Thyroid gland (tissue), 4 donors: ENCODE measurements at regions not wholly inside any gene's neighbourhood (a gene's known extent, or its start where the extent isn't known, plus 50 kb on each side); places are given as distances from the start of the nearest gene placed in this dataset.

Source experiments
- DNase-seq, 2 donors: peaks; one replicate each; pipeline ENCODE4 v3.0.0-alpha.2; 2019
- H3K27ac ChIP-seq, 3 donors: fragments of 200-600 bp; sonication (generic); 1 replicate in 2 of 3; 2 replicates in 1 of 3; pipeline ENCODE4 v1.5.1; 2016 to 2019; ENCODE audit warnings: mild to moderate bottlenecking in 1 of 3, moderate library complexity in 1 of 3
- H3K27me3 ChIP-seq: fragments of 200-600 bp; sonication (generic); one replicate; pipeline ENCODE4 v1.5.1; 2019
- H3K36me3 ChIP-seq, 2 donors: fragments of 200-600 bp; sonication (generic); one replicate each; pipeline ENCODE4 v1.5.1; 2016 to 2019
- H3K4me1 ChIP-seq, 2 donors: fragments of 200-600 bp; sonication (generic); one replicate each; pipeline ENCODE4 v1.5.1; 2017 to 2019
- H3K4me3 ChIP-seq, 3 donors: fragments of 200-600 bp; sonication (generic); replicated peaks in 1 of 3; 1 replicate in 2 of 3; 2 replicates in 1 of 3; pipeline ENCODE4 v1.5.1; 2016; ENCODE audit warnings: mild to moderate bottlenecking in 1 of 3
- H3K9me3 ChIP-seq: fragments of 200-600 bp; sonication (generic); one replicate; pipeline ENCODE4 v1.5.1; 2017
- POLR2A ChIP-seq, 2 donors: fragments of 450-650 bp; IDR thresholded peaks; one replicate each; pipeline ENCODE4 v1.6.1; 2017; ENCODE audit warnings: antibody characterized with exemption in 2 of 2, mild to moderate bottlenecking in 2 of 2, moderate library complexity in 1 of 2
- WGBS, 2 donors: methylation state at CpG; one replicate each; pipeline ENCODE4 v1.1.5; 2017; 5-methylcytosine and 5-hydroxymethylcytosine counted together
- intact Hi-C: fragments of 100-400 bp; cut with DNase I; formaldehyde crosslinking; loops from one replicate; pipeline ENCODE4 v1.15.1; 2023
- TF ChIP-seq, protein P1 (sequence below), 6 experiments: fragments of 200-600 bp in 3 of 6; fragments of 450-650 bp in 3 of 6; sonication (generic) in 3 of 6; IDR thresholded peaks; one replicate each; pipeline ENCODE4 v1.5.1; 2016 to 2019; ENCODE audit warnings: antibody characterized with exemption in 6 of 6, mild to moderate bottlenecking in 2 of 6, inconsistent platforms in 1 of 6, moderate library complexity in 1 of 6

DNA sequence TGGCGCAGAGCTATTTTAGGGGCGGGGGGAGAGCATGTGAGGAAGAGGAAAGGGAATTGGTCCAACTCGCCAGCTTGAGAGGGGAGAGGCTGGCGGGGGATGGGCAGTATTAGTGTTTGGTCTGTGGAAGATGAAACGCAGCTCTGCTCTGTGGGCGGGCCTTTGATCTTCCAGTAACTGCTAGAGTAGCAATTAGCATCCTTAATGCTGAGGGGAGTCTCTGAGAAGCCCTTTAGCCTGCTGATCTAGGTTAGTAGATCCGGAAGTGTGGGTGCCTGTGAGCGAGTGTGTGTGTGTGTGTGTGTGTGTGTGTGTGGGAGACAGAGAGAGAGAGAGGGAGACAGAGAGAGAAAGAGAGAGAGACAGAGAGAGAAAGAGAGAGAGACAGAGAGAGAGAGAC is 117.2 kb upstream of the BACH2 start:
- H3K4me1 ChIP-seq = no peaks in the 10 kb centered on the region
- H3K27ac ChIP-seq = no peak overlapping the region
- H3K27me3 ChIP-seq = no peaks in the 10 kb centered on the region
- intact Hi-C loops = no loop called here
- H3K9me3 ChIP-seq = no peaks in the 10 kb centered on the region
- TF ChIP-seq POLR2A (IDR thresholded peaks at IDR 0.05) = no peak
- TF ChIP-seq, protein P1, sequence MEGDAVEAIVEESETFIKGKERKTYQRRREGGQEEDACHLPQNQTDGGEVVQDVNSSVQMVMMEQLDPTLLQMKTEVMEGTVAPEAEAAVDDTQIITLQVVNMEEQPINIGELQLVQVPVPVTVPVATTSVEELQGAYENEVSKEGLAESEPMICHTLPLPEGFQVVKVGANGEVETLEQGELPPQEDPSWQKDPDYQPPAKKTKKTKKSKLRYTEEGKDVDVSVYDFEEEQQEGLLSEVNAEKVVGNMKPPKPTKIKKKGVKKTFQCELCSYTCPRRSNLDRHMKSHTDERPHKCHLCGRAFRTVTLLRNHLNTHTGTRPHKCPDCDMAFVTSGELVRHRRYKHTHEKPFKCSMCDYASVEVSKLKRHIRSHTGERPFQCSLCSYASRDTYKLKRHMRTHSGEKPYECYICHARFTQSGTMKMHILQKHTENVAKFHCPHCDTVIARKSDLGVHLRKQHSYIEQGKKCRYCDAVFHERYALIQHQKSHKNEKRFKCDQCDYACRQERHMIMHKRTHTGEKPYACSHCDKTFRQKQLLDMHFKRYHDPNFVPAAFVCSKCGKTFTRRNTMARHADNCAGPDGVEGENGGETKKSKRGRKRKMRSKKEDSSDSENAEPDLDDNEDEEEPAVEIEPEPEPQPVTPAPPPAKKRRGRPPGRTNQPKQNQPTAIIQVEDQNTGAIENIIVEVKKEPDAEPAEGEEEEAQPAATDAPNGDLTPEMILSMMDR (IDR thresholded peaks at IDR 0.05) = no peak
- peak; percentile 12 to 22 for DNase-seq
- no peaks in the 10 kb centered on the region for H3K36me3 ChIP-seq
- WGBS, 2 donors = 6 to 8% methylated on average over 8 of the region's 8 CpGs
- no peak overlapping the region for H3K4me3 ChIP-seq

- Histone ChIP-seq H3K9me3 (no peaks in the 10 kb centered on the region), H3K27me3 (no peaks in the 10 kb centered on the region), H3K27ac (no peak overlapping the region), H3K4me1 (no peaks in the 10 kb centered on the region), H3K4me3 (no peak overlapping the region), H3K36me3 (no peaks in the 10 kb centered on the region)
- DNase-seq = no peak
- intact Hi-C loops = no loop called here
- 61 to 66% methylated on average over 14 of the region's 14 CpGs for WGBS, 2 donors
- TF ChIP-seq, protein P1 (IDR thresholded peaks at IDR 0.05) = no peak
- TF ChIP-seq POLR2A (IDR thresholded peaks at IDR 0.05) = no peak
These were observed 116.8 kb upstream of the BACH2 start for GRCh38 chr6:90413396-90413795.

DNA sequence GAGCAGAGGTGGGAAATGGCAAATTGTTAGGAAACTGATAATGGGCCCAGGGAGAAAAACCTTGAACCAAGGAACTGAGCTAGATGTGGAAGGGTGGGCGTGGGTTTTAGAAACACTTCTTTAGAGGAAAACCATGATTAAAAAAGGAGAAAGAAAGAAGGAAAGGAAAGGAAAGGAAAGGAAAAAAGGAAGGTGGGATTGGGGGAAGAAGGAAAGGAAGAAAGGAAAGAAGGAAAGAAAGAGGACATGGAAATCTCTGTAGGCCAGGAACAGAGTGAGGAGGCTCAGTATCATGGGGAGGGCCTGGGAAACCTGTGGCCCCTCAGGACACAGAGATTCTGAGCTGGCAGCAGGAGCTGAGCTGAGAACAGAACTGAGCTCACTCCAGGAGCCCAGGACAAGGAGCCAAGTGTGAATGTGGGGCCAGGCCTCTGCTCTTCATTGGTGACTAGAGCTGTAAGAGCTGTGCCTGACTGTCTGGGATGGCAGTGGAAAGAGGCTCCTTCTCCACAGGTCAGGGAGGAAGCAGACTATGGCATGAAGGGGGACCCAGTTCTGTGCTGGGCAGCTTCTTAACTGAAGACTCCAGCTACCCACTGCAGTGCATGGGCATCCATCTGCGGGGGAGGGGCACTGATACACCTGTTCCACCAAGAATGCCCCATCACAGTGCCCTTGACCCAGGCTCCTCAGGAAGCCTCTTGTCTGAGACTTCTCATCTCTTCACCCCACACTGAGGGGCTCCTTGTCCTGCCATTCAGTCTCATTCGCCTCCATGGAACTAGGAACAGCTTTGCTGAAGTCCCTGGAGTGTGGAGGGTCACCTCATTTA is 116.1 kb upstream of the BACH2 start:
- DNase-seq = no peak
- Histone ChIP-seq H3K9me3 (no peaks in the 10 kb centered on the region), H3K27ac (no peak overlapping the region), H3K27me3 (no peaks in the 10 kb centered on the region), H3K4me1 (no peaks in the 10 kb centered on the region), H3K4me3 (no peak overlapping the region), H3K36me3 (no peaks in the 10 kb centered on the region)
- 84 to 98% methylated on average over 3 of the region's 3 CpGs for whole genome bisulfite sequencing, 2 donors
- TF ChIP-seq POLR2A (IDR thresholded peaks at IDR 0.05) = no peak
- TF ChIP-seq, protein P1 (IDR thresholded peaks at IDR 0.05) = no peak
- intact Hi-C loops = no loop called here

- intact Hi-C loops = no loop called here
- no peak for DNase-seq
- Histone ChIP-seq H3K36me3 (no peaks in the 10 kb centered on the region), H3K4me1 (no peaks in the 10 kb centered on the region), H3K27ac (no peak overlapping the region), H3K27me3 (no peaks in the 10 kb centered on the region), H3K9me3 (no peaks in the 10 kb centered on the region), H3K4me3 (no peak overlapping the region)
- no peak for TF ChIP-seq POLR2A (IDR thresholded peaks at IDR 0.05)
- TF ChIP-seq, protein P1 (IDR thresholded peaks at IDR 0.05) = no peak
- 87 to 90% methylated on average over 7 of the region's 7 CpGs for WGBS, 2 donors
These were observed 114.7 kb upstream of the BACH2 start for GRCh38 chr6:90411292-90411781.

- Histone ChIP-seq H3K27me3 (no peaks in the 10 kb centered on the region), H3K4me3 (no peak overlapping the region), H3K36me3 (no peaks in the 10 kb centered on the region), H3K9me3 (no peaks in the 10 kb centered on the region), H3K4me1 (no peaks in the 10 kb centered on the region), H3K27ac (no peak overlapping the region)
- intact Hi-C loops = no loop called here
- WGBS, 2 donors = 82 to 89% methylated on average over 1 of the region's 1 CpG
- no peak for TF ChIP-seq POLR2A (IDR thresholded peaks at IDR 0.05)
- TF ChIP-seq, protein P1 (IDR thresholded peaks at IDR 0.05) = no peak
- no peak for DNase-seq
These were observed 113.1 kb upstream of the BACH2 start for GRCh38 chr6:90409700-90410099.
